ENCODE measurements at regions not wholly inside any gene's neighbourhood (a gene's known extent, or its start where the extent isn't known, plus 50 kb on each side); places are given as distances from the start of the nearest gene placed in this dataset.

DNA sequence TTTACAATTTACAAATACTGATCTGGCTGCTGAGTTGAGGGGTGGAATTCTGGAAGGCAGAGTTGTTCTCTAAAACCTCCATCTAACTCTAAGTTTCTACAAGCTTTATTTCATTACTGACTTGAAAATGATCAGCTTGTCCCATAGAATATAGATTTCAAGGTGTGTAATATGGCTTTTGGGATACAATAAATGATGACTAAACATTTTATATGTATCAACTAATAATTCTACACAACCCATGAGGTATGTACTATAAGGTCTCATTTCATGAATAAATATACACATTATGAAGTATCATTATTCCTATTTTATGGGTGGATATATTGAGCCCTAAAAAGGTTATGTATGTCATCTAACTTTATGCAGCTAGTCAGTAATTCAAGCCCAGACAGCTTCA, 1214.3 kb upstream of the SORCS1 start:
- Histone ChIP-seq H3K36me3 (no peaks in the 10 kb centered on the region), H3K4me1 (no peaks in the 10 kb centered on the region), H3K4me3 (ENCODE audit: low read depth, low read length) (no peak overlapping the region), H3K9me3 (no peaks in the 10 kb centered on the region; the same call in 1 of the 2 replicates), H3K27me3 (no peaks in the 10 kb centered on the region)
- DNase-seq, result no peak
- TF ChIP-seq CTCF (IDR thresholded peaks at IDR 0.05; ENCODE audit: low read depth, low read length), result no peak

DNA sequence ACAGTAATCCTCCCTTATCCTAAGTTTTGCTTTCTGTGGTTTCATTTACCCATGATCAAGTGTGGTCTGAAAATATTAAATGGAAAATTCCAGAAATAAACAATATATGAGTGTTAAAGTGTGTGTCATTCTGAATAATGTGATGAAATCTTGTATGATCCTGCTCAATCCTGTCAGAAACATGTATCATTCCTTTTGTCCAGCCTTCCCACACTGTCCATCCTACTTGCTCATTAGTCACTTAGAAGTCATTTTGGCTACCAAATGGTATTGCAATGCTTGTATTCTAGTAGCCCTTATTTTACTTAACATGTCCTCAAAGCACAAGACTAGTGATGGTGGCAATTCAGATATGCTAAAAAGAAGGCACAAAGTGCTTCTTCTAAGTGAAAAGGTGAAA, 1211.2 kb upstream of the SORCS1 start:
- TF ChIP-seq CTCF (IDR thresholded peaks at IDR 0.05; ENCODE audit: low read depth, low read length), result no peak
- DNase-seq, result no peak
- no peaks in the 10 kb centered on the region for H3K4me1 ChIP-seq
- H3K9me3 ChIP-seq, result no peaks in the 10 kb centered on the region; the same call in 1 of the 2 replicates
- H3K4me3 ChIP-seq (ENCODE audit: low read depth, low read length), result no peak overlapping the region
- H3K27me3 ChIP-seq, result no peaks in the 10 kb centered on the region
- H3K36me3 ChIP-seq, result no peaks in the 10 kb centered on the region

DNA sequence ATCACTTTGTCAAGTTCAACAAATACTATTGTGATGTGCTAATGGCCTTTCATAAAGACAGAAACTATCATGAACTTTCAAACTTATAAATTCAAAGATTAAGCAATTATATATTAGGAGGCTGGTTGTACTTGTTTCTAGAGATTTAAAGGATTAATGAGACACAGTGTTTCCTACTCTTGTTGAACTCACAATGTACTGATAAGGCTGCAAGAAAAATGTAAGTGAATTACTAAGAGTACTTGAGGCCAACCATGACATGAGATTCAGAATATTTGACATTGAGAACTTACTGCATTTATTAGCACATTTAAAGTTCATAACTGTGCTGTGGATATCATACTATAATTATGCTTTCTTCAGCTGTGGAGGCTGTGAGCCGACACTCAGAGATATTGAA, 1210.5 kb upstream of the SORCS1 start:
- no peak overlapping the region for H3K4me3 ChIP-seq (ENCODE audit: low read depth, low read length)
- TF ChIP-seq CTCF (IDR thresholded peaks at IDR 0.05; ENCODE audit: low read depth, low read length), result no peak
- no peaks in the 10 kb centered on the region for H3K4me1 ChIP-seq
- no peaks in the 10 kb centered on the region for H3K36me3 ChIP-seq
- H3K9me3 ChIP-seq, result no peaks in the 10 kb centered on the region; the same call in 1 of the 2 replicates
- no peak for DNase-seq
- H3K27me3 ChIP-seq, result no peaks in the 10 kb centered on the region

DNA sequence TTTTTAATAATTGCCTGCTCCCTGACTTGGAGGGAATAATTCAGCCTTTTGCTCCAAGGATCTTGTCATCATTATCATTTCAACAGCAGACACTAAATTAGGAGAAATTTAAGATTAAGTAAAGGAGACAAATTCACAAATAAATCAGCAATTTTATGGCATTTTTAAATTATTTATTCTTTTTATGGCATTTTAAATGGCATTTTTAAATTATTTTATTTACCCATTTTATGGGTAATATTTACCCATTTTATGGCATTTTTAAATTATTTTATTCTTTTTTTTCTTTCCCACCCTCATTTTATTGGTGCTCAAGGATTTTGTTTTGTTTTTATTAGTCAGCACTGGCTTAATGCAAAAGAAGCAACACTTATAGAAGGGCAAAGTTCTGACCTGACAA, 1201.0 kb upstream of the SORCS1 start:
- no peak overlapping the region for H3K4me3 ChIP-seq (ENCODE audit: low read depth, low read length)
- no peak for TF ChIP-seq CTCF (IDR thresholded peaks at IDR 0.05; ENCODE audit: low read depth, low read length)

GRCh38 chr10:108363576-108363975, 1199.1 kb upstream of the SORCS1 start:
- H3K9me3 ChIP-seq, result no peaks in the 10 kb centered on the region
- H3K4me3 ChIP-seq (ENCODE audit: low read depth, low read length), result no peak overlapping the region
- DNase-seq, result no peak
- no peaks in the 10 kb centered on the region for H3K27me3 ChIP-seq
- TF ChIP-seq CTCF (IDR thresholded peaks at IDR 0.05; ENCODE audit: low read depth, low read length), result no peak
- H3K4me1 ChIP-seq, result peaks cover 2% of the 10 kb centered on the region; the same call in 1 of the 2 replicates
- no peaks in the 10 kb centered on the region for H3K36me3 ChIP-seq

More for the DNA sequence above, 1201.0 kb upstream of the SORCS1 start:
- DNase-seq, result no peak
- no peaks in the 10 kb centered on the region for H3K36me3 ChIP-seq
- H3K27me3 ChIP-seq, result no peaks in the 10 kb centered on the region
- H3K4me1 ChIP-seq, result 0 out of 2 replicates have a peak, but pooled peaks cover 2% of the 10 kb centered on the region
- no peaks in the 10 kb centered on the region for H3K9me3 ChIP-seq

DNA sequence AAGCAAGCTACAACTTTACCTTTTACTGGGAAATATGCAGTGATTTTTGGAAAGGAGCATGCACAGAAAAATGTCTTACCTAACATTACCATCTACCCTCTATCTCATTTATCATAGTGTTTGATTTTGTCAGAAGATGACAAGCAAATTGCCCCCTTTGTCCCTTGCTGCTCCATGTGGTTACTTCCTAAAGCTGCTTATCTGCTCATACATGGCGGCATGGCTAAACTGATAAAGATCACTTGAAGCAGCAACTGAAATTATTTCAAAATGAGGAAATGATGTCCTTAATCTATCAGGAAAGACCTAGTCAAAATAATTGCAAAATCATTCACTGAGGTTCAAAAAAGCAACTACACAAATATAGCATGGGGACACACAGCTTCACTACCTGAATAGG, 1198.5 kb upstream of the SORCS1 start:
- TF ChIP-seq CTCF (IDR thresholded peaks at IDR 0.05; ENCODE audit: low read depth, low read length), result no peak
- Histone ChIP-seq H3K27me3 (no peaks in the 10 kb centered on the region), H3K9me3 (no peaks in the 10 kb centered on the region), H3K4me1 (peaks cover 2% of the 10 kb centered on the region; the same call in 1 of the 2 replicates), H3K4me3 (ENCODE audit: low read depth, low read length) (no peak overlapping the region), H3K36me3 (no peaks in the 10 kb centered on the region)
- DNase-seq, result no peak
